ENCODE measurements at regions not wholly inside any gene's neighbourhood (a gene's known extent, or its start where the extent isn't known, plus 50 kb on each side); places are given as distances from the start of the nearest gene placed in this dataset.

DNA sequence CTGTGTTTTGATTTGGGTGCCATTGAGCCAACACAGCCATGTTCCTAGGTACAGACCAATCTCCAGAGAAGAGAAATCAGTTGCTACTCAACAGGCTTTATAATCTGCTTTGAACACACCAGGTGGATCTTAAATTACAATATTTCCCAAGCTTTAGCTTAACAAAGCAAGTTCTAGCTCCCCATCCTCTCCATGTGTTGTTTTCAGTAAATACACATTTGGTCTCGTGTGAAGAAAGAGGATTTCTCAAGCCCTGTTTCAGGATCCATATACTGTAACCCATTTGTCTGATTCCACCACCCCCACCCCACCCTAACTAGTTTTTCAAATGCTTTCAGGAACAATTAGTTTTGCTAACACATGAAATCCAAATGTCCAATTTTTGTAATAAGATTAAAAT is 109.6 kb upstream of the NIPBL start:
- no peak overlapping the region for H3K4me3 ChIP-seq (replicated peaks in 1 of 2; ENCODE audit: low read depth in 2 of 2, low read length in 2 of 2)
- no peak for DNase-seq (ENCODE audit: low read depth in 2 of 2)
- TF ChIP-seq, protein P1, sequence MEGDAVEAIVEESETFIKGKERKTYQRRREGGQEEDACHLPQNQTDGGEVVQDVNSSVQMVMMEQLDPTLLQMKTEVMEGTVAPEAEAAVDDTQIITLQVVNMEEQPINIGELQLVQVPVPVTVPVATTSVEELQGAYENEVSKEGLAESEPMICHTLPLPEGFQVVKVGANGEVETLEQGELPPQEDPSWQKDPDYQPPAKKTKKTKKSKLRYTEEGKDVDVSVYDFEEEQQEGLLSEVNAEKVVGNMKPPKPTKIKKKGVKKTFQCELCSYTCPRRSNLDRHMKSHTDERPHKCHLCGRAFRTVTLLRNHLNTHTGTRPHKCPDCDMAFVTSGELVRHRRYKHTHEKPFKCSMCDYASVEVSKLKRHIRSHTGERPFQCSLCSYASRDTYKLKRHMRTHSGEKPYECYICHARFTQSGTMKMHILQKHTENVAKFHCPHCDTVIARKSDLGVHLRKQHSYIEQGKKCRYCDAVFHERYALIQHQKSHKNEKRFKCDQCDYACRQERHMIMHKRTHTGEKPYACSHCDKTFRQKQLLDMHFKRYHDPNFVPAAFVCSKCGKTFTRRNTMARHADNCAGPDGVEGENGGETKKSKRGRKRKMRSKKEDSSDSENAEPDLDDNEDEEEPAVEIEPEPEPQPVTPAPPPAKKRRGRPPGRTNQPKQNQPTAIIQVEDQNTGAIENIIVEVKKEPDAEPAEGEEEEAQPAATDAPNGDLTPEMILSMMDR (IDR thresholded peaks at IDR 0.05; ENCODE audit: low read depth, low read length) = no peak

DNA sequence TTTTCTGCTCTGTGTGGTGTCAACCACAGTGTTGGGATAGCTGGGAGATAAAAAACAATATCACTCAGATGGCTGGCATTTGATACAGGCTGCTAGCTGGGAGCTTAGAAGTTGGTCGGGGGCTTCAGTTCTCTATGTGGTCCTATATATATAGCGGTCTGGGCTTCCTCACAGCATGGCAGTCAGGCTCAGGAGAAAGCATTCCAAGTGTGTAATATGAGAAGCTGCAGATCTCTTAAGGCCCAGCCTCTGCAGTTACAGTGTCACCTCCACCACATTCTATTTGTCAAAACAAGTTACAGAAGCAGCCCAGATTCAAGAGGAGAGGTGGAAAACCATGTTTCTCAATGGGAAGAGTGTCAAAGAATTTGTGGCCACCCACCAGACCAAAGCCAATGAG is 108.1 kb upstream of the NIPBL start:
- no peak for DNase-seq (ENCODE audit: low read depth in 2 of 2)
- TF ChIP-seq, protein P1 (IDR thresholded peaks at IDR 0.05; ENCODE audit: low read depth, low read length) = no peak
- no peak overlapping the region for H3K4me3 ChIP-seq (replicated peaks in 1 of 2; ENCODE audit: low read depth in 2 of 2, low read length in 2 of 2)

DNA sequence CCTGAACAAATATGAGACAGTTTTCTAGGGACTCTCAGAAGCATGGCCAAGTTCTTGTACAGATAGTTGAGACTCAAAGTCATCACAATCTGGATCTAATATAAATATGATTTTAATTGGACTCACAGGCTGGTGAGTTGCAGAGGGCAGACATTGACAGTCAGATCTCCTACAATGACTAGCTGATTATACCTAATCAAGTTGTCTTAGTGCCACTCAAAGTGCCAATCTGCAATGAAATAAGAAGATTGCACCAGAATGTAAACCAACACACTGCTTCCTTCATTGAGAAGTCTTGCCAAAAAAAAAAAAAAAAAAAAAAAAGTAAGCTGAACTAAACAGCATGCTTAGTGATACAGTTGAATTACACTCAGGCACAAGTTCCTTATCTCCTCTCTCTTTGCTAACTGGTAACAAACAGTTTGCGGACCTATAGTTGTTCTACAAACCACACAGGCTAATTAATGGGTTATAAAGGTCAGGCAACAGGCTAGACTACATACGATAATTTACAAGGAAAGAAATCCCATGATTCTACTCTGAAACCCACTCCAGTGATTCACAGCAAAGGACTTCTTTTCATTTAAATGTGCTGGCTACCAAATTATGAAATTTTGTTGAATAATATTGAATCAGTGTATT is 107.3 kb upstream of the NIPBL start:
- DNase-seq (ENCODE audit: low read depth in 2 of 2) = no peak
- TF ChIP-seq, protein P1 (IDR thresholded peaks at IDR 0.05; ENCODE audit: low read depth, low read length) = no peak
- no peak overlapping the region for H3K4me3 ChIP-seq (replicated peaks in 1 of 2; ENCODE audit: low read depth in 2 of 2, low read length in 2 of 2)

DNA sequence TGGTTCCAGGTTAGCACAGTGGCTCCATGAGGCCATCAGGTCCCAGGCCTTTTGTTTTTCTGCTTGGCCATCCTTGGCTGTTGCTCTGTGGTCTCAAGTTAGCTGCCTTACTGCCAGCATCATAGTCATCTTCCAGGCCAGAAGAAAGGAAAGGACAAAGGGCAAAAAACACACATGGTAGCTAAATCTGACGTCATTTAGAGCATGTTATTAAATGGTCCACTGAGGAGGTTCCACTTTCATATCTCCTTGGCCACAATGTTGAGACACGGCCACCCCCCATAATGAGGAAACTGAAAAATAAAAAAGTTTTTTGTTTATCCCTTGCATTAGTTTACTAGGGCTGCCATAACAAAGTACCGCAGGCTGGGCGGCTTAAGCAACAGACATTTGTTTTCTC is 106.4 kb upstream of the NIPBL start:
- no peak for DNase-seq (ENCODE audit: low read depth in 2 of 2)
- TF ChIP-seq, protein P1 (IDR thresholded peaks at IDR 0.05; ENCODE audit: low read depth, low read length) = no peak
- H3K4me3 ChIP-seq (replicated peaks in 1 of 2; ENCODE audit: low read depth in 2 of 2, low read length in 2 of 2) = no peak overlapping the region

DNA sequence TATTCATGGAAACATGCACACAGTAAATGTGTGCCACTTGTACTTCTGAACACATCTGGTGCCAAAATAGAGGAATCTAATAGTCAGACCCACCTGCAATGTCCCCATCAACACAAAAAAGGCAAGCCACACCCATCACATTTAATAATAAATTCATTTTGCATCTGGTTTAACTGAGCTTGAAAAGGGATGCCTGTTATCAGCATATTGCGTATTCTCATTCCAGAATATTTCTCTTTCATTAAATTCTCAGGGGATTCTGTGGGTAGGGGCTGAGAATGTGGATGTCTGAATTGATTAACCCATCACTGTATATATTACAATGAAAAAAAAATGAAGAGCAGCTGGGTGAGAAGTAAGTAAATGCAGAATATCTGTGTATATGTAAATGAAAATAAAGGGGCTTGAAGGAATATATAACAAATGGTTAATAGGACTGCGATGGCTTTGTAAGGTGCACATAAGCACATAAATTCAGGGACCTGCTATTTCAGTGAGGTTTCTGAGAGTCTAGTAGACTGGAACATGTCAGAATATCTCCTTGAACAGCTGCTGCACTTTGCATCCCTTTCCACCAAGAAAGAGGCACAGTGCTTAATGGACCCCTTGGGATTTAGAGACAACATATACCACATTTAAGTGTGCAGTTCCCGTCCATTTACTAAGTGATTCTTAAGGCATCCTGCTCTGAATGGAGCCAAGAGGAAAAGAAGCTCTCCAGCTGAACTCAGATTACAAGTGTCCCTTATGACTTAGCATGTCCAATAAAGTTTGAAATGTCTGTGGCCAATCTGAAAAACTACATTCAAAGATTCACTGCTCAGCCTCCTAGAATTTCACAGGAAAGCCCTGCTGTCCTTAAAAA is 104.1 kb upstream of the NIPBL start:
- TF ChIP-seq, protein P1 (IDR thresholded peaks at IDR 0.05; ENCODE audit: low read depth, low read length) = no peak
- DNase-seq (ENCODE audit: low read depth in 2 of 2) = no peak
- H3K4me3 ChIP-seq (replicated peaks in 1 of 2; ENCODE audit: low read depth in 2 of 2, low read length in 2 of 2) = no peak overlapping the region

DNA sequence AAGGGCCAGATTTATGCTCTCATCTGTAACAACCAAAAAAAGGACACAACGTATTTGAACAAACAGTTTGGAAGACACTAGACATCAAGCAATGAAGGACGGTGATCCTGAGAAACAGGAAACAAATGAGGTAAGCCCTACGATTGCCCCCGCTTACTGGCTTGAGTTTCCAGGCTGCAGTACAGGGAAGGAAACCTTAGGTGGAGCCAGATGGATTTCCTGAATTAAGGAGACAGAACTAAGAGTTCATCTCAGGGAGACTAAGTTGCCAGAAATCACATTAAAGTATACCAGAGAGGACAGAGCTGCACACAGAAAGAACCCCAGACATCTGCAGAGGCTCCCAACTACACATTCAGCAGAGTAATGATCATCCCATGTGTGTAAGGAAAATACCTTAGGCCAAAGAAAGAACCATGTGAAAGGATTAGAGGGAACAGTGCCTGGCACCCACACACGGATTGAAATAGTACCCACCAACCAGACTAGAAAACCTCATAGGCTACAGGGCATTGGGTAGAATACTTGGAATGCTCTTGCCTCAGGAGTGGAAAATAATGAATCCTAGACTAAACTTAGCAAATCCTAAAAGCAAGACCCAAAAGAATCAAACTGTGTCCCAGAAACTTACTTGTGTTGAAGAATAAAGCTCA is 99.3 kb upstream of the NIPBL start:
- H3K4me3 ChIP-seq (replicated peaks in 1 of 2; ENCODE audit: low read depth in 2 of 2, low read length in 2 of 2) = no peak overlapping the region
- peak; percentile 34 to 40 for DNase-seq (ENCODE audit: low read depth in 2 of 2)
- TF ChIP-seq, protein P1 (IDR thresholded peaks at IDR 0.05; ENCODE audit: low read depth, low read length) = peak; percentile 40
